ENCODE measurements at regions not wholly inside any gene's neighbourhood (a gene's known extent, or its start where the extent isn't known, plus 50 kb on each side); places are given as distances from the start of the nearest gene placed in this dataset.
"Not testable (repeated sequence)": the region's sequence is repeated elsewhere in the genome, so short reads cannot be mapped to it uniquely, and the experiment has no call there.

DNA sequence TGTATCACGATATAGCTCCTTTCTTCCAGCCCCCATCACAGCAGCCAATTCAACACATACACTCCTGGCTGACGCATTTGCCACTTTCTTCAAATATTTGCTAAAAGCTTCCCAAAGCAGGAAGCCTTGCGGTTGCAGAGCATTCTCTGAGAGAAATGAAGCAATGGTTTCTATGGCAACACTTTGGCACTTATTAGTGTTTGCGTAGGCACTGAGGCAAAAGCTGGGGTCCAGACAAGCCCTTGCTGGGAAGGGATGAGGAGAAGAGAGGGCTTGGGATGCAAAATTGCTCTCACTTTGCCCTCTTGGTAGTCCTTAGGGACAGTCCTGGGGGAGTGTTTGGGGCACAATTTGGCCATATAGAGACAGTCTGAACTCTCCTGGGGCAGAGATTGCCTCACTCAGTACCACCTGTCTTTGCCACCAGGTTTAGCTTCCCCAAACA is 55.0 kb upstream of the PAK3 start:
- peak; percentile 6 for DNase-seq (ENCODE audit: low spot score)

GRCh38 chrX:111040377-111041017 is 55.5 kb upstream of the PAK3 start:
- DNase-seq (ENCODE audit: low spot score) = no peak

GRCh38 chrX:111039606-111040005 is 56.4 kb upstream of the PAK3 start:
- DNase-seq (ENCODE audit: low spot score) = no peak

GRCh38 chrX:111035991-111036390 is 60.0 kb upstream of the PAK3 start:
- DNase-seq (ENCODE audit: low spot score) = no peak

GRCh38 chrX:111035256-111035655 is 60.7 kb upstream of the PAK3 start:
- no peak for DNase-seq (ENCODE audit: low spot score)

GRCh38 chrX:111022998-111023397 is 73.0 kb upstream of the PAK3 start:
- not testable (repeated sequence) for DNase-seq (ENCODE audit: low spot score)

DNA sequence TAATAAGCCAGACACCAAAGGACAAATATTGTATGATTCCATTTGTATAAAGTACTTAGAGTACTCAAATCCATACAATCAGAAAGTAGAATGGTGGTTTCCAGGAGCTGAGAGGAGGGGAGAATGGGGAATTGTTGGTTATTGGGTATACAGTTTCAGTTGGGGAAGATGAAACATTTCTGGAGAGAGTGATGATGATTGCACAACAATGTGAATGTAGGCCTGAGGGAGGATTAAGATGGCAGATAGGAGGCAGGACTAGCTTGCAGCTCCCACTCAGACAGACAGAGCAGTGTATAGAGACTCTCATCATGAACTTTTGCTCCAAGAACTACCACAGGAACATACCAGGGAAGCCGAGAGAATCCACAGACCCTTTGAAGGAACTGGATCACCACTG is 75.7 kb upstream of the PAK3 start:
- DNase-seq (ENCODE audit: low spot score) = no peak

- no peak for DNase-seq (ENCODE audit: low spot score)
Measured at GRCh38 chrX:111013778-111014455, 82.1 kb upstream of the PAK3 start.

DNA sequence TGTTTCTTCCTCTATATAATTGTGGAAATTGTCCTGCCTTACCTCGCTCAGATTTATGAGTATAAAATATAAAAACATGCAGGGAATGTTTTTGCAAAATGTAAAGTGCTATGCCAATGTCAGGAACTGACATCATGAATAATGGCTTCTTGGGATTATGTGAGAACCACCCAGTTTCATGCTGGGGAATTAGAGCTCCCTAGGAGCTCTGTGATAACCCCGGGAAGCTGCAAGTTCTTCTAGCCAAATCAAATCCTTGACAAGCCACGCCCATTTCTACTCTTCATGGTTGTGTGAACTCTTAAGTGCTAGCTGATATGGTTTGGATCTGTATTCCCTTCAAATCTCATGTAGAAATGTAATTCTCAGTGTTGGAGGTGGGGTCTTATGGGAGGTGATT is 85.9 kb upstream of the PAK3 start:
- DNase-seq (ENCODE audit: low spot score) = no peak

GRCh38 chrX:111009256-111009655 is 86.7 kb upstream of the PAK3 start:
- DNase-seq (ENCODE audit: low spot score) = no peak

- DNase-seq (ENCODE audit: low spot score) = no peak
Measured at GRCh38 chrX:111008126-111008525, 87.9 kb upstream of the PAK3 start.

- no peak for DNase-seq (ENCODE audit: low spot score)
Measured at GRCh38 chrX:111007238-111007637, 88.8 kb upstream of the PAK3 start.

GRCh38 chrX:111006116-111006515 is 89.9 kb upstream of the PAK3 start:
- no peak for DNase-seq (ENCODE audit: low spot score)

- no peak for DNase-seq (ENCODE audit: low spot score)
Measured at GRCh38 chrX:111005166-111005565, 90.8 kb upstream of the PAK3 start.

- DNase-seq (ENCODE audit: low spot score) = no peak
Measured at GRCh38 chrX:111003118-111003517, 92.9 kb upstream of the PAK3 start.

GRCh38 chrX:110992611-110993010 is 103.4 kb upstream of the PAK3 start:
- DNase-seq (ENCODE audit: low spot score) = peak; percentile 19

DNA sequence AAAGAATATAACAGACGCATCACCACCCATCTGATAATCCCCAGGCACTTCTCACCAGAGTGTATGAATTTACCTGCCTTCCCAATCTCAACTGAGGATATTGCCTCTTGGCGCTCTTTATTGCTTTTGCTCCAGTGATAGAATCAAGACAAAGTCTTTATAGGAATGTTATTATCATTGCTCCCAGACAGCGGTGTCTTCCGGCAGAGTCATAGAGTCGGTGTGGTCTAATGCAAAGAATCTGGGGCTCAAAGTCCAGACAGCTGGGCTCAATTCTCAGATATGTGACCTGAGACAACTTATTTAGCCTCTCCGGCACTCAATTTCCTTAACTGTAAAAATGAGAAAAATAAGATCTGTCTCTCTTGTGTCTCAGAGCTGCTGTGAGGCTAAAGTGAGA is 106.1 kb upstream of the PAK3 start:
- no peak for DNase-seq (ENCODE audit: low spot score)

DNA sequence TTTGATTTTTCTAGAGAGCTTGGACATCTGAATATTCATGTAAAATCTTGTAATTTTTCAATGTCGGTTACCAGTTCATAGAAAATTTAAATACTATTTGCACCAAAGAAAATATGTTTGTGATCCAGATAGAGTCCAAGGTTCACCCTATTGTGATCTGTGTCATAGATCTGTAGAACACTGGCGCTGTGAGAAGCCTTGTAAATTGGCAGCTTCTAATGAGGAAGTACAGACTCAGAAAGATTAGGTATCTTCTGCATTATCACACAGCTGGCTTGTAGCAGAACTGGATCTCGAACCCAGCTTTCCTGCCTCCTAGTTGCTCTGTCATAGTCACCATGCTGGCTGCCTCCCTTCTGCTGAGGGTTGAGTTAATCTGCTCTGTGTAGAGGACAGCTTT is 106.5 kb upstream of the PAK3 start:
- no peak for DNase-seq (ENCODE audit: low spot score)

GRCh38 chrX:110987292-110987691 is 108.7 kb upstream of the PAK3 start:
- no peak for DNase-seq (ENCODE audit: low spot score)

DNA sequence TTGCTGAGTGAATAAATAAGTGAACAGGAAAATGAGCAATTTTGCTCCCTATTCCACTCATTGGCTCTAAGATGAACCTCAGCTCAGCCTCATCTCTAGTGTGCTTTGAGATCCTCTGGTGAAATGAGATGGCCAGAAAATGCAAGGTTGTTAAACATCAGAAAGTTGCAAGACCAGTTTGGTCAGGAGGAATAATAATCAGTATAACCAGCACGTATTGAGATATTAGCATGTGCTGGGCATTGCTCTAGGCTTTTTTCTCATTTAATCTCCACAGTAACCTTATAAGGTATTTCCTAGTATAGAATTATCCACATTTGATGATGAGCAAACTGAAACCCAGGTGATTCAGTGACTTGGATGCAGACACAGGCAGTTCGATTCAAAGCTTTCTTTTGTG is 110.5 kb upstream of the PAK3 start:
- DNase-seq (ENCODE audit: low spot score) = no peak

DNA sequence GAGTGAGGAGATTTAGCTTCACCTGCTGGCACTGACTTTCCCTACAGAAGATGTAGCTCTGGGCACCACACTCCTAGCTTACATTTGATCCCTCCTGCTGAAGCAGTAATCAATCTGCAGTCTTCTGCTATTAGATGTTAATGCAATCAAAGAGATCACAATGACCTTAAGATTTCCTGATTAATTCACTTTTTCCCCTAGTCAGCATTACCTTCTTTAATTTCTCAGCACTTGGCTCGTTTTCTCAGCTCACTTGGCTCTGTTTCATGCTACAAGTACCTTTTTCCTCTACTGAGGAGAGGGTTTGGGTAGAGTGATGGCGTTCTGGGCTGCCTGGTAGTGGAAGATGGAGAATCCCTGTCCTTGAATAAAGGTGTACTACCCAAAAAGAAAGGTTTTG is 113.0 kb upstream of the PAK3 start:
- DNase-seq (ENCODE audit: low spot score) = no peak

DNA sequence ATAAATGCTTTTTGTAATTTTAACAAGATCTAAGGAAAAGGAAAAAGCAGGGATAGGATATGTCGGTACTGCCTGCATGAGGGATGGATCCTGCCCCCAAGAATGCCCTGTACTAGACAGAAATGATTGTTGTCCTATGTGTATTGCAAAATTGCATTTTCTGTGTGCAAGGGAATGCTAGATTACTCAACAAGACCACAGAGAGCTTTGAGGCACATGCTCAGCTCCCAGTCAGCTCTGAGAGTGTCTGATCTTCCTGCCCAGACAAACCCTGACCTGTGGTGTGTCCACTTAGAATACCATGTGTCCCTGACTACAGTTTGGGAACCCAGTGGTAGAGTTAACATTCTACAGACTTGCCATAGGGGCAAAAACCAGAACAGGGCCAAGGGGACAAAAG is 129.2 kb upstream of the PAK3 start:
- DNase-seq (ENCODE audit: low spot score) = no peak

DNA sequence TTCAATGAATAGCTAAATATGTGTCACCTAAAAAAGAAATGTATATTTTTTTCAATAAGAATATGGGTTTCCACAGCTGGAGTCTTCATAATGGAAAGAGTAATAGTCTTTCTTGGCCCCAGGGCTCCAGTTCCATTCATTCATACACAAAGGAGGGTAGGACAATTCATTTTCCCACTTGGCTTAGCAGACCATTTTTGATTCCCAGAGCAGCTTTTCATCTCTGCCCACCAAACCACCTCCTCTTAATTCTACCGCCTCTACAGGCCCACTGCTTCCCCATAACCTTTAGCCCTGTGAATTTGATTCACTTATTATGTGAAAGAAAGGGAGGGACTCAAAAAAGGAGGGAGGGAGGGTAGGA is 129.9 kb upstream of the PAK3 start:
- DNase-seq (ENCODE audit: low spot score) = no peak

DNA sequence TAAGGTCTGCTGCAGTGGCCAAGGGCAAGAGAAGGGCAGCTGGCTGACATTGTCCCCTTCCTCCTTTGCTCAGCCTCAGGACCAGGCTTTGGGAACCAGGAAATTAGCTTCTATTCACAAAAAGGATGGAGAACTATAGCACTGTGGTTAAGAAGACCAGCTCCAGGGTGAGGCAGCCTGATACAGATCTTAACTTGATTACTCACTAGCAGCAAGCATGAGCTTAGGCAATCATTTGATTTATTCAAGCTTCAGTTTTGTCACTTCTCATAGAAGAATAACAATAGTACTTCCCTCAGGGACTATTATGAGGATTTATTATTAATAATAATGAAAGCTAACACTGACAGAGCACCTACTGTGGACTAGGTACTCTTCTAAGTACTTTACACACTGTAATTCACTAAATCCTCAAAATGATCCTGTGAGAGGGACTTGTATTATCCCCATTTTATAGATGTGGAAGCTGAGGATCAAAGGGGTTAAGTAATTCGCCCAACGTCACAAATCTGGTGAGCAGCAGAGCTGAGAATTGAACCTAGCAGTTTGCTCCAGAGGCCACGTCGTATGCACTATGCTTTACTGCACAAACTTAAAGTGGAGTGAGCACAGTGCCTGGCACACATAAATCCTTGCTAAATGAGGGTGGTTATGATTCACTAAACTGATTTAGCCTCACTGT is 130.4 kb upstream of the PAK3 start:
- no peak for DNase-seq (ENCODE audit: low spot score)
